Endothelial cell of umbilical vein (primary cell): ENCODE measurements at regions not wholly inside any gene's neighbourhood (a gene's known extent, or its start where the extent isn't known, plus 50 kb on each side); places are given as distances from the start of the nearest gene placed in this dataset.

Source experiments
- CTCF ChIP-seq, 2 donors: IDR thresholded peaks; 1 replicate in 1 of 2; 2 replicates in 1 of 2; pipeline ENCODE4 v1.5.1; 2011; ENCODE audit warnings: low read length in 2 of 2, mild to moderate bottlenecking in 2 of 2, moderate library complexity in 2 of 2, control low read depth in 1 of 2, inconsistent platforms in 1 of 2, low read depth in 1 of 2; ENCODE audit not compliant: insufficient read depth in 1 of 2; ENCODE audit errors: extremely low read depth in 1 of 2
- EZH2 ChIP-seq: IDR thresholded peaks from 2 replicates; pipeline ENCODE4 v1.6.1; 2012; ENCODE audit warnings: borderline replicate concordance, low read depth, mild to moderate bottlenecking, moderate library complexity, low read length, inconsistent platforms; ENCODE audit not compliant: severe bottlenecking
- FOS ChIP-seq: IDR thresholded peaks from 2 replicates; pipeline ENCODE4 v1.6.1; 2011; ENCODE audit warnings: mild to moderate bottlenecking, low read length, moderate library complexity, borderline replicate concordance; ENCODE audit not compliant: insufficient read depth
- GATA2 ChIP-seq: IDR thresholded peaks from 2 replicates; pipeline ENCODE4 v1.7.0; 2011; ENCODE audit warnings: low read depth, mild to moderate bottlenecking, moderate library complexity, mixed read lengths, low read length; ENCODE audit not compliant: insufficient read length, insufficient read depth
- JUN ChIP-seq: IDR thresholded peaks from 2 replicates; pipeline ENCODE4 v1.6.1; 2011; ENCODE audit warnings: borderline replicate concordance, low read depth; ENCODE audit not compliant: insufficient read length, insufficient read depth
- MYC ChIP-seq: IDR thresholded peaks from one replicate; pipeline ENCODE4 v1.6.1; 2011; ENCODE audit warnings: mild to moderate bottlenecking, low read depth, low read length
- POLR2A ChIP-seq: IDR thresholded peaks from 2 replicates; pipeline ENCODE4 v1.6.1; 2012; ENCODE audit warnings: low read depth, mild to moderate bottlenecking, control low read depth, low read length
- POLR2AphosphoS5 ChIP-seq: IDR thresholded peaks from 2 replicates; pipeline ENCODE4 v1.6.1; 2012; ENCODE audit warnings: low read depth, mild to moderate bottlenecking, control low read depth, low read length, moderate library complexity; ENCODE audit not compliant: insufficient read depth
- TF ChIP-seq, protein P1 (sequence below): IDR thresholded peaks from 2 replicates; pipeline ENCODE4 v1.6.1; 2011; ENCODE audit not compliant: insufficient read depth, insufficient read length

- TF ChIP-seq CTCF (IDR thresholded peaks at IDR 0.05; ENCODE audit: extremely low read depth in 1 of 2, insufficient read depth in 1 of 2, low read depth in 1 of 2, low read length in 2 of 2): no peak
- TF ChIP-seq GATA2: no peak
- no peak for TF ChIP-seq EZH2
- TF ChIP-seq JUN: no peak
- no peak for TF ChIP-seq POLR2A
- TF ChIP-seq, protein P1, sequence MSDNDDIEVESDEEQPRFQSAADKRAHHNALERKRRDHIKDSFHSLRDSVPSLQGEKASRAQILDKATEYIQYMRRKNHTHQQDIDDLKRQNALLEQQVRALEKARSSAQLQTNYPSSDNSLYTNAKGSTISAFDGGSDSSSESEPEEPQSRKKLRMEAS: no peak
- no peak for TF ChIP-seq POLR2AphosphoS5
- no peak for TF ChIP-seq FOS
- TF ChIP-seq MYC: no peak
Measured at GRCh38 chr10:81002382-81002781, 464.7 kb downstream of the SH2D4B start.
